Left lung (tissue), 4 donors: ENCODE measurements at regions not wholly inside any gene's neighbourhood (a gene's known extent, or its start where the extent isn't known, plus 50 kb on each side); places are given as distances from the start of the nearest gene placed in this dataset.

Experiments
- ATAC-seq: fragments of 200-7000 bp; cut with Tn5 transposase; one replicate; pipeline ENCODE4 v1.9.1; 2020; ENCODE audit warnings: moderate library complexity
- DNase-seq, 4 donors: peaks; one replicate each; pipeline ENCODE4 v3.0.0-alpha.2; 2013 to 2020
- H3K27ac ChIP-seq, 2 donors: fragments of 200-600 bp; sonication (generic) in 1 of 2; one replicate each; pipeline versions ENCODE4 v1.5.0 to v1.8.0; 2020 to 2021
- H3K27me3 ChIP-seq, 2 donors: fragments of 200-600 bp; sonication (generic) in 1 of 2; one replicate each; pipeline versions ENCODE4 v1.5.0 to v1.8.0; 2020 to 2021
- H3K36me3 ChIP-seq, 2 donors: fragments of 200-600 bp; sonication (generic) in 1 of 2; one replicate each; pipeline versions ENCODE4 v1.5.0 to v1.8.0; 2020 to 2021
- H3K4me1 ChIP-seq, 2 donors: fragments of 200-600 bp; one replicate each; pipeline ENCODE4 v1.8.0; 2021
- H3K4me3 ChIP-seq, 2 donors: fragments of 200-600 bp; sonication (generic) in 1 of 2; one replicate each; pipeline versions ENCODE4 v1.5.0 to v1.8.0; 2020 to 2021; ENCODE audit warnings: mild to moderate bottlenecking in 1 of 2
- H3K9me3 ChIP-seq, 2 donors: fragments of 200-600 bp; sonication (generic) in 1 of 2; one replicate each; pipeline versions ENCODE4 v1.5.0 to v1.8.0; 2020 to 2021
- CTCF ChIP-seq, 2 donors: fragments of 200-600 bp; sonication (generic) in 1 of 2; IDR thresholded peaks; one replicate each; pipeline versions ENCODE4 v1.5.0 to v1.8.0; 2021; ENCODE audit warnings: antibody characterized with exemption in 2 of 2
- intact Hi-C, 2 donors: fragments of 100-400 bp; cut with DNase I; formaldehyde crosslinking; loops; one replicate each; pipeline versions ENCODE4 v1.11.2 to v1.14.2; 2022
- donor health status: DM: no; HTN: yes; CAD: no.
- donor health status: DM: no; HTN: no; CAD: no.

- no peaks in the 10 kb centered on the region for H3K36me3 ChIP-seq
- H3K4me1 ChIP-seq: no peaks in the 10 kb centered on the region
- no peak for TF ChIP-seq CTCF (IDR thresholded peaks at IDR 0.05)
- no peak overlapping the region for H3K27ac ChIP-seq
- no peaks in the 10 kb centered on the region for H3K9me3 ChIP-seq
- intact Hi-C loops: no loop called here
- no peaks in the 10 kb centered on the region for H3K27me3 ChIP-seq
- ATAC-seq (no peak), DNase-seq (no peak)
- no peak overlapping the region for H3K4me3 ChIP-seq
These were observed 101.8 kb downstream of the SCN11A start for GRCh38 chr3:38949994-38950393.

DNA sequence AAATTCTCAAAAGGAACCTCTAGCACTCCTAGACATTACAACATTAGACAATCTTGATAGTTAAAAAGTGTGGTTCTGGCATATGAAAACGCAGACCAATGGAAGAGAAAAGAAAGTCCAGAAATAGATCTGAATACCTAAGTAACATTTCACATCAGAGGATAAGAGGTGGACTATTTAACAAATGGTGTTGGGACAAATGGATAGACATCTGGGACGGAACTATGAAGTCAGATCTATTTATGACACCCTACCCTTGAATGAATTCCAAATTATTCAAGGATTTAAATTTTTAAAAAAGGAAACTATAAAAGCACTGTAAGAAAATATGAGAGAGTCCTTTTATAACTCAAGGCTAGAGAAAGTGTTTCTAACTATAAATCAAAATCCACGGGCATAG, 111.3 kb downstream of the SCN11A start:
- DNase-seq (no peak), ATAC-seq (no peak)
- H3K27ac ChIP-seq: no peak overlapping the region
- no peaks in the 10 kb centered on the region for H3K27me3 ChIP-seq
- intact Hi-C loops: no loop called here
- H3K4me3 ChIP-seq: no peak overlapping the region
- H3K4me1 ChIP-seq: no peaks in the 10 kb centered on the region
- no peak for TF ChIP-seq CTCF (IDR thresholded peaks at IDR 0.05)
- no peaks in the 10 kb centered on the region for H3K36me3 ChIP-seq
- peaks cover 0 to 10% of the 10 kb centered on the region in 2 donors for H3K9me3 ChIP-seq

- no peak for DNase-seq
- no peaks in the 10 kb centered on the region for H3K4me1 ChIP-seq
- no peak overlapping the region for H3K27ac ChIP-seq
- no peaks in the 10 kb centered on the region for H3K27me3 ChIP-seq
- no peaks in the 10 kb centered on the region for H3K9me3 ChIP-seq
- no peak for TF ChIP-seq CTCF (IDR thresholded peaks at IDR 0.05)
- no peak overlapping the region for H3K4me3 ChIP-seq
- no peak for ATAC-seq
- intact Hi-C loops: no loop called here
- no peaks in the 10 kb centered on the region for H3K36me3 ChIP-seq
These were observed 109.3 kb upstream of the SCN10A start for GRCh38 chr3:38925351-38925750.

GRCh38 chr3:38916706-38917105, 100.7 kb upstream of the SCN10A start:
- intact Hi-C loops: no loop called here

GRCh38 chr3:38907426-38907825, 91.4 kb upstream of the SCN10A start:
- Histone ChIP-seq H3K4me3 (no peak overlapping the region), H3K36me3 (no peaks in the 10 kb centered on the region), H3K9me3 (no peaks in the 10 kb centered on the region), H3K27ac (no peak overlapping the region), H3K4me1 (no peaks in the 10 kb centered on the region), H3K27me3 (no peaks in the 10 kb centered on the region)
- no peak for ATAC-seq
- intact Hi-C loops: no loop called here
- DNase-seq: no peak
- no peak for TF ChIP-seq CTCF (IDR thresholded peaks at IDR 0.05)

More at GRCh38 chr3:38916706-38917105, 100.7 kb upstream of the SCN10A start:
- Histone ChIP-seq H3K27me3 (no peaks in the 10 kb centered on the region), H3K4me3 (no peak overlapping the region), H3K9me3 (peaks cover 0 to 2% of the 10 kb centered on the region in 2 donors), H3K36me3 (no peaks in the 10 kb centered on the region), H3K27ac (no peak overlapping the region), H3K4me1 (no peaks in the 10 kb centered on the region)
- ATAC-seq: no peak
- no peak for TF ChIP-seq CTCF (IDR thresholded peaks at IDR 0.05)
- DNase-seq: no peak
